MM.1S (cell line): ENCODE measurements at regions not wholly inside any gene's neighbourhood (a gene's known extent, or its start where the extent isn't known, plus 50 kb on each side); places are given as distances from the start of the nearest gene placed in this dataset.

ENCODE experiments used
- EZH2 ChIP-seq: fragments of 300-600 bp; sonication (generic); optimal IDR thresholded peaks from 2 replicates; pipeline ENCODE3; 2017; ENCODE audit warnings: low read depth, mild to moderate bottlenecking, antibody characterized with exemption, low read length, mixed read lengths
- TF ChIP-seq, protein P1 (sequence below): fragments of 300-600 bp; sonication (generic); IDR thresholded peaks from 2 replicates; pipeline ENCODE4 v1.5.1; 2016; ENCODE audit warnings: antibody characterized with exemption, low read length, mixed read lengths

DNA sequence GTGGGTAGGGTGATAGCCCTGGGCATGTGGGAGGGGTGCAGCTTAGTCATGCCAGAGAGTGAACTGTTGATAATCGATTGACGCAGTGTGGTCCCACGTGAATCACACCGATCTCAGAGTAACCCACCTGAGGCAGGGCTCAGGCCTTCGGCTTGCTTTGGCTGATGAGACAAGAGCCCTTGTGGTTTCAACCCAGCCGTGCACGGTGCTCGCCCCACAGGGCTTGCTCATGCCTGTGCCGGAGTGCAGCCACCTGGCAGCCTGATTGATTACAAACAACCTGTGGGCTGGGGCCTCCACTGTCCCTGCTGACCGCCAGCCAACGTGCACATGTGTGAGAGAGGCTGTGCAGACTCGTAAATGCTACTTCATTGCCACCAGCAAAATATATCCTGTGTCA, 144.9 kb upstream of the ADARB2 start:
- TF ChIP-seq, protein P1, sequence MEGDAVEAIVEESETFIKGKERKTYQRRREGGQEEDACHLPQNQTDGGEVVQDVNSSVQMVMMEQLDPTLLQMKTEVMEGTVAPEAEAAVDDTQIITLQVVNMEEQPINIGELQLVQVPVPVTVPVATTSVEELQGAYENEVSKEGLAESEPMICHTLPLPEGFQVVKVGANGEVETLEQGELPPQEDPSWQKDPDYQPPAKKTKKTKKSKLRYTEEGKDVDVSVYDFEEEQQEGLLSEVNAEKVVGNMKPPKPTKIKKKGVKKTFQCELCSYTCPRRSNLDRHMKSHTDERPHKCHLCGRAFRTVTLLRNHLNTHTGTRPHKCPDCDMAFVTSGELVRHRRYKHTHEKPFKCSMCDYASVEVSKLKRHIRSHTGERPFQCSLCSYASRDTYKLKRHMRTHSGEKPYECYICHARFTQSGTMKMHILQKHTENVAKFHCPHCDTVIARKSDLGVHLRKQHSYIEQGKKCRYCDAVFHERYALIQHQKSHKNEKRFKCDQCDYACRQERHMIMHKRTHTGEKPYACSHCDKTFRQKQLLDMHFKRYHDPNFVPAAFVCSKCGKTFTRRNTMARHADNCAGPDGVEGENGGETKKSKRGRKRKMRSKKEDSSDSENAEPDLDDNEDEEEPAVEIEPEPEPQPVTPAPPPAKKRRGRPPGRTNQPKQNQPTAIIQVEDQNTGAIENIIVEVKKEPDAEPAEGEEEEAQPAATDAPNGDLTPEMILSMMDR = no peak
- no peak for TF ChIP-seq EZH2
